ENCODE measurements at regions not wholly inside any gene's neighbourhood (a gene's known extent, or its start where the extent isn't known, plus 50 kb on each side); places are given as distances from the start of the nearest gene placed in this dataset.

- DNase-seq = no peak
These were observed 1475.4 kb downstream of the BRD1 start for GRCh38 chr22:48352086-48352911.

GRCh38 chr22:48351376-48352085 is 1476.1 kb downstream of the BRD1 start:
- no peak for DNase-seq

- no peak for DNase-seq
These were observed 1477.2 kb downstream of the BRD1 start for GRCh38 chr22:48350456-48350855.

- no peak for DNase-seq
These were observed 1478.8 kb downstream of the BRD1 start for GRCh38 chr22:48348855-48349254.

GRCh38 chr22:48347311-48347710 is 1480.4 kb downstream of the BRD1 start:
- no peak for DNase-seq

GRCh38 chr22:48346911-48347310 is 1480.8 kb downstream of the BRD1 start:
- no peak for DNase-seq

- DNase-seq = no peak
These were observed 1481.4 kb downstream of the BRD1 start for GRCh38 chr22:48346311-48346710.

GRCh38 chr22:48345631-48346030 is 1482.0 kb downstream of the BRD1 start:
- DNase-seq = no peak

GRCh38 chr22:48343461-48343860 is 1484.2 kb downstream of the BRD1 start:
- DNase-seq = no peak

GRCh38 chr22:48342732-48343131 is 1484.9 kb downstream of the BRD1 start:
- no peak for DNase-seq

- no peak for DNase-seq
These were observed 1485.7 kb downstream of the BRD1 start for GRCh38 chr22:48342016-48342415.

- no peak for DNase-seq
These were observed 1486.7 kb downstream of the BRD1 start for GRCh38 chr22:48340727-48341709.

GRCh38 chr22:48340191-48340590 is 1487.5 kb downstream of the BRD1 start:
- no peak for DNase-seq

GRCh38 chr22:48338793-48339705 is 1488.6 kb downstream of the BRD1 start:
- no peak for DNase-seq

GRCh38 chr22:48337957-48338792 is 1489.5 kb downstream of the BRD1 start:
- no peak for DNase-seq

- DNase-seq = no peak
These were observed 1491.2 kb downstream of the BRD1 start for GRCh38 chr22:48336339-48337060.

GRCh38 chr22:48335442-48336139 is 1492.1 kb downstream of the BRD1 start:
- DNase-seq = no peak

GRCh38 chr22:48334971-48335370 is 1492.7 kb downstream of the BRD1 start:
- no peak for DNase-seq

Measured in activated CD4-positive, alpha-beta T cell treated with anti-CD3 and anti-CD28 coated beads for 1 hour (primary cell).